HTR-8/SVneo (cell line): ENCODE measurements at regions not wholly inside any gene's neighbourhood (a gene's known extent, or its start where the extent isn't known, plus 50 kb on each side); places are given as distances from the start of the nearest gene placed in this dataset.

Experiments
- DNase-seq: peaks from one replicate; pipeline ENCODE4 v3.0.0; 2011; ENCODE audit warnings: low spot score, mixed read lengths; ENCODE audit not compliant: insufficient read length
- FAIRE-seq: peaks from 2 replicates; lab custom pipeline; 2011; peaks lifted over from hg19 to GRCh38; lab: Jason Lieb, UNC

DNA sequence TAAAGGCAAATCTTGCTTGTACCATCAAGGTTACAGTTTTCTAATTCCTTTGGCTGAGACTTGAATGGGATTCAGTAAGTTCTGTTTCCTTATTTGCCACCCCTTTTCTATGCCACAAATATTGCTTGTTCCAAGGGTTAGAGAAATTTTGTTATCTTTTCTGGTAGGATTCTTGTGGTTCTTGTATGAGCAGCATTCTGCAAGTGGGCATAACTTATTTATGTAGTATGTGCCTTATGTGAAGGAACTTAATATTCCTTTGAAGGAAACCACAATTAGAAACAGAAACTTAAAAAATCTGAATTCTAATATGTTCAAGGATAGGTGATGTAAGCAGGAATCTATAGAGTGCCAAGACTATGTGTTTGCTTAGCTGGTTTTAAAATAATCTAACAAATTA is 53.1 kb upstream of the TSPAN5 start:
- FAIRE-seq (no peak), DNase-seq (no peak)

DNA sequence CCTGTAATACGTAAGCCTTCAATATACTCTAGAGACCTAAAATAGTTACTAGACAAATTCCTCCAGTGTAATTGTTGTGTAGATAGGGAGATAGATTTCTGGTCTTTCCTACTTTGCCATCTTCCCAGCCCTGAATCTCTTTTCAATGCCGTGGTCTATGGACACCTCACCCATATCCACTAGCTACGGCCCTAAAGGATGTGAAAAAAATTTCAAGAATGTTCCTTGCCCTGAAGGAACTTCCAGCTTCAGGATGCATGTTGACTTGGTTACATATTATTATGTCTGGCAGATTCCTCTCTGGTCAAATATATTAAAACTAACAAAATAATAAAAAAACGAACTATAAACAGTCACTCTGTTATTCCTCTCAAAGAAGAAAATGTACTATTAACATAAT is 52.4 kb upstream of the TSPAN5 start:
- FAIRE-seq = no peak
- DNase-seq = no peak
